Stimulated activated CD4-positive, alpha-beta T cell treated with anti-CD3 and anti-CD28 coated beads, Interleukin-2, amount 100 ng/mL, for 48 hours (primary cell): ENCODE measurements at regions not wholly inside any gene's neighbourhood (a gene's known extent, or its start where the extent isn't known, plus 50 kb on each side); places are given as distances from the start of the nearest gene placed in this dataset.
"Not testable (repeated sequence)": the region's sequence is repeated elsewhere in the genome, so short reads cannot be mapped to it uniquely, and the experiment has no call there.

Experiments used
- DNase-seq, 2 donors: peaks; one replicate each; pipeline ENCODE4 v3.0.0-alpha.2; 2020

DNA sequence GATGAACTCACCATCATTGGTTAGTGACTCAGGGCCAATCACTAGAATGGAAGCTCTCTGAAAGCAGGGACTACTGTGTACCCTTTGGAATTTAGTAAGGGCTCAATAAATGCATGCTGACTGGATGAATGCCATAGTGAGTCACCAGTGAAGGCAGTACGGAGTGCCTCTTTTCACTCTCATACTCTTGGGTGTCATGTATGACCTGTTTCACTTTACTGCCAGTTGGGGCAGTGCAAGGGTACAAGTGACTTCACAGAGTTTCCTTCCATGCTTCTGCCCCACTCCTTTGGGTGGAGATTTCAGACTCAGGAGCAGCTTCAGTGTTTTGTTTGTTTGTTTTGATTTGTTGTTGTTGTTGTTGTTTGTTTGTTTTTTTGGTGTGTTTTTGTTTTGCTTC lies 57.7 kb downstream of the SOX3 start:
- DNase-seq = no peak

DNA sequence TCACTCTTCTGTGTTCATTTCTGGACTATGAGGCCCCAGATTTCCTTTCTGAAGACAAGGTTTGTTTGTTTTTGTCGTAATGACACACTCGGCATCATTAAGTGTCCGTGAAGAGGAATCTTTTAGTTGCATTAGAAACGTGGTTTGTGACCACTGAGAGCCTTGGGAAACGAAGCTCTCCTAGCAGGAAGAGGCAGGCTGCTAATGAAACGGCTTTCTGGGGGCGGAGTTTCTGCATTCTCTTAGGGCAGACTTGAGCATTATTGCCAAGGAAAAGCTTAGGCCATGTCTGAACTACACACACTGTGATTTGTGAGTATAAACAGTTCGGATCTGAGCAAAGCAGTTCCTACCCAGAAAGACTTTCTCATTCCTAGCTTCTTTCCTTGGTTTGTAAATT lies 64.0 kb downstream of the SOX3 start:
- no peak for DNase-seq

DNA sequence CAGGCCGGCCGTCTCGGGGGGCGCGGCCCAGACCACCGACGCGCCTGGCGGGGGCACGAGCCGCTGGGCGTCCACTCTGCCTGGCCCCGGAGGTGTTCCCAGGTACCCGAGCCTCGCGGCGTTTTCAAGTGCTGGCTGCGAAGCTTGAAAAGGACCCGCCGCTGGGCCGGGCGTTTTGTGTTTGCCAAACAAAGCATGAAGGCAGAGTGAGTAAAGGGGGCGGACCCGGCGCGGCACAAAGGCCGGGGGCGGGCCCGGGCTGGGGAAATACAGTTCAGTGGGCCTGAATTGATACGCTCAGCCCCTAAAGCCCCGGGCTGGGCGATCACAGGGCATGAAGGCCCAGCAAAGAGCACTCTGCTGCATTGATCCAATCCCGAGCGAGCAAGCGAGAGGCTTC lies 65.4 kb downstream of the SOX3 start:
- no peak for DNase-seq

DNA sequence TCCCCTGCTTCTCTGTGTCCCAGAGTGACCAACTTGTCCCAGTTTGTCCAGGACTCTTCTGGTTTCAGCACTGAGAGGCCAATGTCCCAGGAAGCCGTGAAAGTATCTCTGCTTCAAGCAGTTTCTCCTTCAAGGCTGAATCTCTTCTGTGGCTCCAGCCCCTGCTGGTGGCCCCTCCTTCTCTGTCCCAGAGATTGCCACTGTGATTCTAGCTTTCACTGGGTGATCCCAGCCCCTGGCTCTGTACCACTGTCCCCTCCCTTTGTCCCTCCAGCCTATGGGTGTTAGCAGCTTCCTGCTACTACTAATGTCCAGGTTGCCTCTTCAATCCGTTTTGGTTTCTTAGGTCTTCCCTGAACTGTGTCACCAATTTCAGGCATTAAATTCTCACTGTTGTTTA lies 70.5 kb downstream of the SOX3 start:
- no peak for DNase-seq

DNA sequence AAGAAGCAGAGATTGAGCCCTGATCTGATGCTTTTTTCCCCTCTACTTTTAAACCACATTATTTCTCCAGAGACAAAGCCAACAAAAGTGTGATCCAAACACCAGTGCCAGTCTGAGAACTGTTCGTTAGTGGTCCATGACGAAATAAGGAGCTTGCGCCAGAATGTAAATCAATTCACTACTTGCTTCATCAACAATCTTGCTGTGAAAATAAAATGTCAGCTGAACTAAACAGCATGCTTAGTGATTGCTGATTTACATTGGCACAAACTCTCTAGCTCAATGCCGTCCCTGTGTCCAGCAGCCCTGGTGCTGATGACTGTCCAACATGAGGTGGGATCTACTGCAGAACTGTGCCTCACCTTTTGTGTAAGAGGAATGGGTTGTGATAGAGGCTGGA lies 71.3 kb downstream of the SOX3 start:
- DNase-seq = no peak

DNA sequence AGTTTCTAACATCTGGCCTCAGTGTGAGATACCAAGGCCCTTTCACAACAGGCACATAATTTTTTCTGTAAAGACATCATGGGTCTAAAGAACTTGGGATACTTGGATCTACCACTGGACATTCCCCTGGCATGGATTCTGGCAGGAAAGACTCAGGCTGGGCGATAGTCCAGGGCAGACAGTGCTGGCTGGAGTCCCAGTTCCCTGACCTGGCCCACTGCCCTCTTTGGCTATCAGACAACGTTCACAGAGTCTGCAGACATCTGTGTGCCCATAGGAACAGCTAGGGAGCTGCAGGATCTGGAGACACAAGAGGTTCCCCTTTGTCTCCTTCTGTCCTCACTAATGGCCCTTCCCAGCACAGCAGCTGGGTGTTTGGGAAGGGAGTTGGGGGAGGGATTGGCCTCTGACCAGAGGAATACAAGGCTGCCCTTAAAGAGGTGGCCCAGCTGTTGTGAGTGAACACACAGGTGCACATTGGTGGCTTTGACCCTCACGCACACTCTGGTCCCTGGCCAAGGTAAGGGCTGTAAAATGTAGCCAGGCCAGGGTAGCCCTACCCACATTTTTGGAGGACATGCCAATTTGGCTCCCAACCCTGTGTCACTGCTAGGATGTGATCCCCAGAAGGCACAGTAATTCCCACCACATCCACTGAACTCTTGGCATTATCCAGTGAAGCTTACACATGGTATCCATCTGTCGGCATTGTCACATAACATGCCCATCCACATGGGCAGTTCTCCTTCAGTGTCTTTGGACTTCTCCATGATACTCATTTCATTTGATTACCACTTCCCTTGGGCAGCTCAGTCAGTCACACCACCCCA lies 72.3 kb downstream of the SOX3 start:
- DNase-seq = no peak

DNA sequence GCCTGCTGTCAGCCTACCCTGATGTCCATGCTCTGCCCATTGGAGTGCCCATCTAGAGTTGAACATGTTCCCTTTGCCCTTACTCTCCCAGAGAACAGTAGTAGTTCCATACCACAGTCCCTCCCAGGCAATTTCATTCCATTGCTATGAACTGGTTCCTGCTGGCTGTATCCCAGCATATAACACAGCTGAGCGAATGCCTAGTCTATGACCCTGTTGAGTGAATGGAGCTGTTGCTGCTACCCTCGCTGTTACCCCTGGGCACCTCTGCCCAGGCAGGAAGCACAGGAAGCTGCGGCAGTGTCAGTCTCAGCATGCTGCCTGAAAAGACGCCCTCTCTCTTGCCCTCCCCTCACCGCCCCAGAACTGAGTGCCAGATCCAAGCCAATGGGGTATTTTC lies 73.3 kb downstream of the SOX3 start:
- no peak for DNase-seq

DNA sequence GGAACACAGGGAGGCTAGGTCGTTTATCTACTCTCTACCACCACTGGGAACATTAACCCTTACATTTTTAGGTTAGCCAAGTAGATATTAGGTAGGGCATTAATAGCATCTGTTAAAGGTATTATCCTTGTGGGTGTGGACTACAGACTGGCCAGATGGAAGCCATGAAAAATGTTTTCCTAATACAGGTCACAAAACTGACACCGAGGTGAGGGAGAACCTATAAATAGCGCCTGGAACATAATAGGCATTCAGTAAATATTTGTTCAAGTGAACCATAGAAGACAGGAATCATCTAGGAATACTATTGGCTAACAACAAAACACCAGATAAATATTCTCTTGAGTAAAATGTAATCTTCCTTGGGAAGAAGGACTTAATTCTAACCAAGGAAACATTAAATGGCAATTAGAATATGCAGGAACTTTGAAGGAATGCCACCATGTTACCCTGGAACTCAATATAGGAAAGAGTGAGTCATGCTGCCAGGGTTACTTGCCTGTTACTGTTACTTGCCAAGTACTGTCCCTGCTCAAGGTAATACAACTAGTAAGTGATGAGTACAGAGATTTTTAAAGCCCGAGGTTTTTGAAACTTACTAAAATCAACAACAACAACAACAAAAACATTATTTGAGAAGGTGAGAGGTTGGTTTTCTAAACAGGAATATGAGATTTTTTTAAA lies 79.0 kb downstream of the SOX3 start:
- DNase-seq = no peak

DNA sequence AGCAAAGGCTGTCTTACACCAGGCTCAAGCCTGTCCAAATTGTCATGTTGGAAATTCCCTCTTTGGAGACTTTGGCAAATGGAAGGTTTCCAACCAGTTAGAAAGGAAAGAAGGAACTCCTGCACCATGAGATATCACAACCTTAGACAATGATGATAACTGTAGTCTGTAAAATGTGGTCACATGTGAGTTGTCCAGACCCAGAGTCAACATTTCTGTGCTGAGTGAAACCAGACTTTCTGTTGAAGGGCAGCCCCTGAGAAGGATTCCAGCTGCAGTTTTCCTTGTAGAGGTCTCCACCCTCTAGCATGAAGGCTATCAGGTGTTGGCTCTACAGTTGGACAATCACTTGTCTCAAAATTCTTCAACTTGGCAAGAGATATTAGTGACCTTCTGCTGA lies 82.4 kb downstream of the SOX3 start:
- DNase-seq = no peak

DNA sequence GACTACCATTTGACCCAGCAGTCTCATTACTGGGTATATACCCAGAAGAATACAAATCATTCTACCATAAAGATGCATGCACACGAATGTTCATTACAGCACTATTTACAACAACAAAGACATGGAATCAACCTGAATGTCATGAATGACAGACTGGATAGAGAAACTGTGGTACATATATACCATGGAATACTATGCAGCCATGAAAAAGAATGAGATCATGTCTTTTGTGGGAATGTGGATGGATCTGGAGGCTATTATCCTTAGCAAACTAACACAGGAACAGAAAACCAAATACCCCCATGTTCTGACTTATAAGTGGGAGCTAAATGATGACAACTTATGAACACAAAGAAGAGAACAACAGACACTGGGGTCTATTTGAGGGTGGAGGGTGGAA lies 102.7 kb downstream of the SOX3 start:
- DNase-seq = not testable (repeated sequence)

DNA sequence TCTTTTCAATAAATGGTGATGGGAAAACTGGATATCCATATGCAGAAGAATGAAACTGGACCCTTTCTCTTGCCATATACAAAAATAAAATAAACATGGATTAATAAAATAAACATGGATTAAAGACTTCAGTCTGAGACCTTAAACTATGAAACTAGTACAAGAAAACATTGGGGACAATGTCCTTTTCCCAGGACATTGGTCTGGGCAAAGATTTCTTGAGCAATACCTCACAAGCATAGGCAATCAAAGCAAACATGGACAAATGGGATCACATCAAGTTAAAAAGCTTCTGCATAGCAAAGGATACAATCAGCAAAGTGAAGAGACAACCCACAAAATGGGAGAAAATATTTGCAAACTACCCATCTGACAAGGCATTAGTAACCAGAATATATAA lies 108.5 kb downstream of the SOX3 start:
- not testable (repeated sequence) for DNase-seq

DNA sequence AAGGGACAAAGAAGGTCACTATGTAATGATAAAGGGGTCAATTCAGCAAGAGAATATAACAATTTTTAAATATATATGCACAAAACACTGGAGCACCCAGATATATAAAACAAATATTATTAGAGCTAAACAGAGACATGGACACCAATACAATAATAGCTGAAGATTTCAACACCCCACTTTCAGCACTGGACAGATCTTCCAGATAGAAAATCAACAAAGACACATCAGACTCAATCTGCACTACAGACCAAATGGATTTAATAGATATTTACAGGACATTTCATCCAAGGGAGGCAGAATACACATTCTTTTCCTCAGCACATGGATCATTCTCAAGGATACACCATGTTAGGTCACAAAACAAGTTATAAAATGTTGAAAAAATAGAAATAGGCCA lies 111.4 kb downstream of the SOX3 start:
- DNase-seq = no peak

DNA sequence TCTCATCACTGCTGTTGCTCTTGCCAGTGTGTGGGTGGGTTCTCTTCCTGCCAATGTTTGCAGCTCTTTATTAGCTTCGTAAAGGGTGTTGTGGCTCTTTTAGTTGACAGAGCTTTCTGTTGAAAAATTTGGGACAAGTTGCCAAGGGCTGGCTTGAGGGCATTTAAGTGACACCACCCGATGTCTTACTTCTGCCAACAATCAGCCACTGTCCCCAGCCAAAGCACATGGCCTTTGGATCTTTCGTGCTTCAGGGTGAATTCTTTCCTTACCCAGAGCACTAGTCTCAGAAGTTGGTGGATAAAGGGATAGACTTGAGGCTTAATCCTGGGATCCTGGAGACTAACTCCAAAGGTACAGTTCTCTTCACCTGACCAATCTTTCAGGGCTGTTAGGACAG lies 113.6 kb downstream of the SOX3 start:
- DNase-seq = no peak

DNA sequence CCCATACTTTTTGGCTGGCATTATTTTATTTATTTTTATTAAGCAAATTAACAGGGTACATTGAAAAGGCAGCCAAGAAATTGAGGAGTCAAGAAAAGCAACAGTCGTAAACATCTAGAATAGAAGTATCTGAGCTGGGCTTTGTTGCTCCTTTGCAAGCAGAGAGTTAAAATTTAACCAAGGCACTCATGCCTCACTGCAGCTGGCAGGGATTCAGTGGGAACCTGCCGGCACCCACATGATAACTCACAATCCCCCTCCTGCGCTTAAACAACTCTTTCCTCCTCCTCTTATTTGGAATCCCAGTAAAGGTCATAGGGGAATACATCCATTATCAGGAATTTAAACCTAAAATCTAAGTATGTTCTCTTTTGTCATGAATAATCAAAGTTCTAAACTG lies 115.5 kb downstream of the SOX3 start:
- no peak for DNase-seq

DNA sequence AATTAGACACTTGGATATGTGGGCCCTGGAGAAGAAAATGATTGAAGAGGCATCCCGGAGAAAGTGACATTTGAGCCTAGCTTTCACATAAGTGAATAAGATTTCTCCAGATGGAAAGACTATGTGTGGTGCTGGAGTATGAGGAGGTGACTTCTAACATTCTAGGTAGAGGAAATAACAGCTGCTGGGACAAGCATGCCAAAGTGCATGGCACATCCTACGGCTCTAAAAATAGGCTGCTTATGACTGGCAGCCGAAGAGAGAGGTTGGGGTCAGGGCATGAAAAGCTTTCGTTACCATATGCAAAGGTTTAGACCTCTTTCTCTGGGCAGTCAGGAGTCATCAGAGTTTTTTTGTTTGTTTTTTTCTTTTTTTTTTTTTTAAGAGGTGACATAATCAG lies 142.0 kb downstream of the SOX3 start:
- no peak for DNase-seq

DNA sequence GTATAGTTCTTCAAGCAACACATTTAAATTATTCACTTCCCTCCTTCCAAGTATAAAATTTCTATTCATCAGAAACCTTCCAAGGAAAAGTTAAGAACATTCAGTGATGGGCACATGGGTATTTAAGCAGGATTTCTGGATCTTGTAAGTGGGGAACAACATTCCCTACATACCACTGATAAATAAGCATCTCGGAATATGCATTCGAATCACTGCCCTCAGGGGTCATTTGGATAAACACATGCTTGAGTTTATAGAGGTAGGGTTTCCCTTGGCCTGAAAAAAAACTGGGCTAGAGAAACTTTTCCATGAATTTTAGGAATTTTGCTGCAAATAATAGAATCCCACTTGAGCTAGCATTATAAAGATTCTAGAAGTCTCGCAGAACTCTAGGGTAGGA lies 143.9 kb downstream of the SOX3 start:
- no peak for DNase-seq

DNA sequence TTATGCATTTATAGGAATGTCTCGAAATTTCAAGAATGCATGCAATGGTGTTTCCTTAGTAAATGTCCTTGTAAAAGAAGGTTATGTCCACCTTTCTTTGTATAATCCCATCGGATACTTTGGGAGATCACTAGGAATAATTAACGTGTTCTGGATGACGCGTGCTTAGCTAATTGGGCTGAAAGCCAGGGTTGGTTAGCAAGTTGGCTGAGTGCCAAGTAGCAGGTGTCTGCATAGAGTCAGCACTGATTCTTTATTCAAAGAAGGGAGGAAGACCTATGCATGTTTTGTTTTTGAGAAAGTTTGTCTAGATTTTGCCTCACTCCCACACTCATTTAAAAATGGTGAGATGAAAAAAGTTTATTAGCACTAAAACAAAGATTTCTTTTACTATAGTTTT lies 144.6 kb downstream of the SOX3 start:
- DNase-seq = no peak

DNA sequence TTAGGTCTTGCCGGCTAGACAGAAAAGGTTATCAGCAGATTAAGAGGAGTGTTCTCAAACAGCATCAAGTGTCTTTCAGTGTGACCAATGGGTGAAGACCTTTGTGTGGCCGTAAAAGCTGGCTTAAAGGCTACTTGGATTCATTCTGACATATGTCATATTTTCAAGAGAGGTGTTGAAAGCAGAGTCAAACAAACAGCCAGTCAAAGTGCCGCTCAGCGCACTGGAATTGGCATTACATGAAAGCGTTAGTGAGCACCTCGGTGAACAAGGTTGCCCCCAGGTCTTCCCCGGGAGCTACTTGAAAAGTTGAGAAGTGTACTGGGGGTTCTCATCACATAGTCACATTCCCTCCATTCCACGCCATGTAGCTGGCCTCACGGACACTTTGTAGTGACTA lies 148.9 kb downstream of the SOX3 start:
- no peak for DNase-seq

DNA sequence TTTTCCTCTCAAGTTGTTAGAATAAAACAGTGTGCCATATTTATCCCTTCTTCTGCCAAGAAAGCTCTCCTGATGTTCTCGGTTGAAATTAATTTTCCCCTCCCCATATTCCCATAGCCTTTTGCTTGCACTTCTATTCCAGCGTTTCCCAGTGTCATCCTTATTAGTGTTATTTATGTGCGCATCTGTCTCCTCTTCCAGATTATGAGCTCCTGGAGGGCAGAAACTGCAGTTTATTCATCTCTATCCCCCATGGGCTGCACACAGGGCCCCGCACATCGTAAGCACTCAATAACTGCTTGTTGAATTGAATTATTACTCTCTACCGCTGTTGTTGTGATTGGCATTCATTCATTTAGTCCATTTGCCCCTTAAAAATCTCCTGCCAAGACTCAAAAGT lies 149.4 kb downstream of the SOX3 start:
- no peak for DNase-seq

DNA sequence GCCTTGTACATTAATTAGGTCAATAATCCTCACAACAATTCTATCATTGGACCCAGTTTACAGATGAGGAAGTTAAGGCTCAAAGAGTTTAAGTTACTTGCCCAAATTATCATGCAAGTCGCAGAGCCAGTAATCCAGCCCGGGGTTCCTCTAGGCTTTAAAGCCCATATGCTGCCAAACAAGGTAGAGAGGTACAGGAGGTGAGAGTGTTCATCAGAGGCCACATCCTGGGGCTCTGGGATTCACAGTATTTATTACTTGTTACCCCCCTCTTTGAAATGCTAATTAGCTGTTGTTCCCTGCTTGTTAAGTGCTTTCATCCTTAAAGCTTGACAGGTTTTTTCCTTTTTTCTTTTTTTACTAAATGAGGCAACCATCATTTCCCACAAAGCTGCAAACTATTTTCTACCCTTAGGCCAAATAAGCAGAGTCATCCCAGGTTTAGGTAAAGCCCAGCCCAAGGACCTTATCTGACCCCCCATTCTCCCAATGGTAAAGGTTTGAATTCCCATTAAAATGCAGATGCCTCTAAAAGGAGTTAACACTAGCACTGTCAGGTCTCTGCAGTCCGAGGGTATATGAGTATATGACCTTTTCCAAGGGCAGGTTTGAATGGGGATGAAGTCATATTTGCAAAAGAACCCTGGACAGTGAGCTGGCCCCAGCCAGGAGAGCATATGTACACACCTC lies 150.3 kb downstream of the SOX3 start:
- no peak for DNase-seq

DNA sequence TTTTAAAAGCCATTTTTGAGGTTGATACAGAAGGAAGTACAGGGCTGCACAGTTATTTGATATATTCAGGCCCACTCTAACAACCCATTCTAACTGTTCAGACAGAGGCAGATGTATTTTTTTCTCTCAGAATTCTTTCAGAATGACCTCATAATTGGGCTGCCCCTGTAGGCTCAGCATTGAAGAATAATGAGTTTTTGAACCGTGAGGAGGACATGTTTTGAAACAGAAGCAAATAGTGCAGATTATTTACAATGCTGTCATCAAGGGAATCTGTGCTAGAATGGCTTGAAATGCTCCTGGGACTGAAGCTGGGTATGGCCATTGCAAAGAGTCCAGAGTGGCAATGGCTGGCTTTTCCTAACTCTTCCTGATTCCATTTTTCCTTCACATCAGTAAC lies 158.1 kb downstream of the SOX3 start:
- DNase-seq = no peak

DNA sequence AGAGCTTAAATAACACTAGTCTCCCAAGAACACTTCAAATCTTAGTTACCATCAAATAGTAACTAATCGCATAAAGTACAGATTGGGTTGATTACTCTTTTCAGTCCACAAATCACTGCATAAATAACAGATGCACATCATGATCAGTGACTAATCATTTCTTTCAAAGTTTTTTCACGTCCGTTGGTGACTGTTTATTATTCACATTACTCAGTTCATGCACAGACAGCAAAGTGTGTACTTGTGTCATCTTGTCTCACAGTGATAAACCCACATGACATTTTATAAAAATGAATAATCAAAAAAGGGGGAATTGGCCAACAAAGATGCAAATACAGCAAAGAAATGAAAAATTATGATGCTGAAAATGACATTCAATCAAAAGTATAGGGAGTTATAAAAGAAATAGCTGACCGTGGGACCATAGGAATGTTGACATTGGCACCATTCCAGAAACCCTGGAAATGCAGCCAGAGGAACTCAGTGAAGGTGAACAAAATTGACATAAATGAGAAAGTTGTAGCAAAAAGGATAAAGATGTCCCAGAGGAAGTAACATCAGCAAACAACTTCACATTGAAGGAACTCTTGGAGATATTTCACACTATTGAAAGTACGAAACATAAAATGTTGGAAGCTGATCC lies 161.5 kb downstream of the SOX3 start:
- DNase-seq = no peak

DNA sequence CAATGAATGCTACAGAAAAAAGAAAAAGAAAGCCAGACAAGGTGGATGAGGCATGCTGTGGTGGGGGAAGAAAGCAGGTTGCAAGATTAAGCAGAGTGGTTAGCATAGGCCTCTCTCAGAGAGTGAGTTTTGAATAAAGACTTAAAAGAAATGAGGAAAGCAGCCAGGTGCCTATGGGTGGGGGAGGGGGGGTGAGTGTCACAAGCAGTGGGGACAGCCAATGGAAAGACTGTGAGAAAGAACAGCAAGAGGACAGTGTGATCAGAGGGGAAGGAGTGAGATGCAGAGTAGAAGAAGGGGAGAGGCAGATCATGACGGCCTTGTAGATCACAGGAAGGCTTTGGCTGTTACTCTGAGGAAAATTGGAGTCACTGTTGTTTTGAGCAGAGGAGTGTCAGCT lies 162.5 kb downstream of the SOX3 start:
- DNase-seq = no peak

DNA sequence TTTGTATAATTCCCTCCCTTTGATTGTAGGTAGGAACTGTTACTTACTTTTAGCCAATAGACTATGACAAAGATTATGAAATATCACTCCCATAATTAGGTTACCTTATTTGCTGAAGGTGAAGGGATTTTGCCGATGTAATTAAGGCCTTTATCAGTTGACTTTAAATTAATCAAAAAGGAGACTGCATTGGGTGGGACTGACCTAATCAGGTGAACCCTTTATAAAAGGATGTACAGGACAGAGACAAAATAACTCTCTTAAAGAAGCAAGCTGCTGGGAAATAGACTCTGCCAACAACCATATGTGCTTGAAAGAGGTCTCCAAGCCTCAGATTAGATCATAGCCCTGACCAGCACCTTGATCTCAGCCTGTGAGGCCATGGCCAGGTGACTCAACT lies 167.6 kb downstream of the SOX3 start:
- DNase-seq = no peak
